Fibroblast of the aortic adventitia (primary cell): ENCODE measurements at regions not wholly inside any gene's neighbourhood (a gene's known extent, or its start where the extent isn't known, plus 50 kb on each side); places are given as distances from the start of the nearest gene placed in this dataset.

Experiments used
- DNase-seq: peaks from one replicate; pipeline ENCODE4 v3.0.0-alpha.2; 2010; ENCODE audit warnings: low read depth
- H3K4me3 ChIP-seq: 2 replicates; pipeline ENCODE4 v1.5.1; 2011; ENCODE audit warnings: low read depth, mild to moderate bottlenecking, control low read depth, low read length, moderate library complexity
- CTCF ChIP-seq: IDR thresholded peaks from 2 replicates; pipeline ENCODE4 v1.5.1; 2011; ENCODE audit warnings: mild to moderate bottlenecking, low read length, control low read depth, inconsistent platforms; ENCODE audit not compliant: insufficient read depth

- no peak overlapping the region for H3K4me3 ChIP-seq
- TF ChIP-seq CTCF, result no peak
- no peak for DNase-seq
These were observed 130.1 kb upstream of the BMP4 start for GRCh38 chr14:54086767-54087166.

- DNase-seq, result no peak
- H3K4me3 ChIP-seq, result no peak overlapping the region
- no peak for TF ChIP-seq CTCF
These were observed 130.8 kb upstream of the BMP4 start for GRCh38 chr14:54087376-54087775.

GRCh38 chr14:54088271-54088670 is 131.6 kb upstream of the BMP4 start:
- H3K4me3 ChIP-seq, result no peak overlapping the region
- no peak for DNase-seq
- TF ChIP-seq CTCF, result no peak

GRCh38 chr14:54090274-54090673 is 133.6 kb upstream of the BMP4 start:
- H3K4me3 ChIP-seq, result no peak overlapping the region
- TF ChIP-seq CTCF, result no peak
- DNase-seq, result no peak

GRCh38 chr14:54094765-54095164 is 138.1 kb upstream of the BMP4 start:
- H3K4me3 ChIP-seq, result no peak overlapping the region
- DNase-seq, result no peak
- TF ChIP-seq CTCF, result no peak

- no peak for DNase-seq
- no peak for TF ChIP-seq CTCF
- no peak overlapping the region for H3K4me3 ChIP-seq
These were observed 141.9 kb upstream of the BMP4 start for GRCh38 chr14:54098536-54098935.

- H3K4me3 ChIP-seq, result no peak overlapping the region
- DNase-seq, result no peak
- no peak for TF ChIP-seq CTCF
These were observed 145.4 kb upstream of the BMP4 start for GRCh38 chr14:54102051-54102456.
